ENCODE measurements at regions not wholly inside any gene's neighbourhood (a gene's known extent, or its start where the extent isn't known, plus 50 kb on each side); places are given as distances from the start of the nearest gene placed in this dataset.

GRCh38 chr9:73682789-73683188 is 531.1 kb downstream of the ANXA1 start:
- Mint-ChIP-seq H3K4me1 (no peaks in the 10 kb centered on the region), H3K4me3 (no peak overlapping the region), H3K36me3 (no peaks in the 10 kb centered on the region), H3K9me3 (no peaks in the 10 kb centered on the region), H3K27ac (no peak overlapping the region)
- DNase-seq (ENCODE audit: low spot score in 2 of 2) = no peak
- no peak for ATAC-seq

GRCh38 chr9:73683862-73684591 is 532.4 kb downstream of the ANXA1 start:
- ATAC-seq (no peak), DNase-seq (ENCODE audit: low spot score in 2 of 2) (no peak)
- Mint-ChIP-seq H3K4me3 (no peak overlapping the region), H3K4me1 (no peaks in the 10 kb centered on the region), H3K36me3 (no peaks in the 10 kb centered on the region), H3K27ac (no peak overlapping the region), H3K9me3 (no peaks in the 10 kb centered on the region)

- no peak overlapping the region for H3K4me3 Mint-ChIP-seq
- ATAC-seq (no peak), DNase-seq (ENCODE audit: low spot score in 2 of 2) (no peak)
- H3K4me1 Mint-ChIP-seq = no peaks in the 10 kb centered on the region
- no peaks in the 10 kb centered on the region for H3K9me3 Mint-ChIP-seq
- H3K36me3 Mint-ChIP-seq = no peaks in the 10 kb centered on the region
- H3K27ac Mint-ChIP-seq = no peak overlapping the region
Measured at GRCh38 chr9:73684601-73685000, 532.9 kb downstream of the ANXA1 start.

GRCh38 chr9:73685786-73686185 is 534.1 kb downstream of the ANXA1 start:
- Mint-ChIP-seq H3K36me3 (no peaks in the 10 kb centered on the region), H3K27ac (no peak overlapping the region), H3K9me3 (no peaks in the 10 kb centered on the region), H3K4me1 (no peaks in the 10 kb centered on the region), H3K4me3 (no peak overlapping the region)
- no peak for DNase-seq (ENCODE audit: low spot score in 2 of 2)
- no peak for ATAC-seq

GRCh38 chr9:73689051-73689870 is 537.6 kb downstream of the ANXA1 start:
- Mint-ChIP-seq H3K27ac (no peak overlapping the region), H3K4me3 (no peak overlapping the region), H3K4me1 (no peaks in the 10 kb centered on the region), H3K36me3 (no peaks in the 10 kb centered on the region), H3K9me3 (no peaks in the 10 kb centered on the region)
- ATAC-seq (no peak), DNase-seq (ENCODE audit: low spot score in 2 of 2) (no peak)

GRCh38 chr9:73701415-73702057 is 549.9 kb downstream of the ANXA1 start:
- Mint-ChIP-seq H3K4me1 (no peaks in the 10 kb centered on the region), H3K27ac (no peak overlapping the region)
- ATAC-seq = no peak

GRCh38 chr9:73714294-73714693 is 562.6 kb downstream of the ANXA1 start:
- ATAC-seq = no peak
- no peak overlapping the region for H3K27ac Mint-ChIP-seq
- peaks cover 5% of the 10 kb centered on the region for H3K9me3 Mint-ChIP-seq
- H3K4me3 Mint-ChIP-seq = no peak overlapping the region
- DNase-seq (ENCODE audit: low spot score in 2 of 2) = no peak
- no peaks in the 10 kb centered on the region for H3K4me1 Mint-ChIP-seq
- no peaks in the 10 kb centered on the region for H3K36me3 Mint-ChIP-seq

More at GRCh38 chr9:73701415-73702057, 549.9 kb downstream of the ANXA1 start:
- Mint-ChIP-seq H3K9me3 (no peaks in the 10 kb centered on the region), H3K4me3 (no peak overlapping the region), H3K36me3 (no peaks in the 10 kb centered on the region)
- DNase-seq (ENCODE audit: low spot score in 2 of 2) = no peak

- H3K27ac Mint-ChIP-seq = no peak overlapping the region
- DNase-seq (ENCODE audit: low spot score in 2 of 2) (no peak), ATAC-seq (no peak)
- no peak overlapping the region for H3K4me3 Mint-ChIP-seq
- H3K36me3 Mint-ChIP-seq = no peaks in the 10 kb centered on the region
- no peaks in the 10 kb centered on the region for H3K4me1 Mint-ChIP-seq
- peaks cover 5% of the 10 kb centered on the region for H3K9me3 Mint-ChIP-seq
Measured at GRCh38 chr9:73715591-73715990, 563.9 kb downstream of the ANXA1 start.

GRCh38 chr9:73719660-73720059 is 568.0 kb downstream of the ANXA1 start:
- Mint-ChIP-seq H3K36me3 (no peaks in the 10 kb centered on the region), H3K4me3 (no peak overlapping the region), H3K9me3 (no peaks in the 10 kb centered on the region), H3K27ac (no peak overlapping the region), H3K4me1 (no peaks in the 10 kb centered on the region)
- DNase-seq (ENCODE audit: low spot score in 2 of 2) (no peak), ATAC-seq (no peak)

GRCh38 chr9:73720601-73721000 is 568.9 kb downstream of the ANXA1 start:
- no peaks in the 10 kb centered on the region for H3K9me3 Mint-ChIP-seq
- H3K4me3 Mint-ChIP-seq = no peak overlapping the region
- no peak overlapping the region for H3K27ac Mint-ChIP-seq
- ATAC-seq (no peak), DNase-seq (ENCODE audit: low spot score in 2 of 2) (no peak)
- H3K4me1 Mint-ChIP-seq = no peaks in the 10 kb centered on the region
- H3K36me3 Mint-ChIP-seq = no peaks in the 10 kb centered on the region

GRCh38 chr9:73736270-73736669 is 584.6 kb downstream of the ANXA1 start:
- H3K9me3 Mint-ChIP-seq = peaks cover 9% of the 10 kb centered on the region
- no peaks in the 10 kb centered on the region for H3K36me3 Mint-ChIP-seq
- DNase-seq (ENCODE audit: low spot score in 2 of 2) (no peak), ATAC-seq (no peak)
- H3K4me3 Mint-ChIP-seq = no peak overlapping the region
- H3K27ac Mint-ChIP-seq = no peak overlapping the region
- no peaks in the 10 kb centered on the region for H3K4me1 Mint-ChIP-seq

GRCh38 chr9:73738741-73739530 is 587.3 kb downstream of the ANXA1 start:
- Mint-ChIP-seq H3K9me3 (peaks cover 2% of the 10 kb centered on the region), H3K36me3 (no peaks in the 10 kb centered on the region), H3K4me1 (no peaks in the 10 kb centered on the region), H3K27ac (no peak overlapping the region), H3K4me3 (no peak overlapping the region)
- DNase-seq (ENCODE audit: low spot score in 2 of 2) (no peak), ATAC-seq (no peak)

- Mint-ChIP-seq H3K4me3 (no peak overlapping the region), H3K36me3 (no peaks in the 10 kb centered on the region), H3K9me3 (peaks cover 2% of the 10 kb centered on the region), H3K27ac (no peak overlapping the region), H3K4me1 (no peaks in the 10 kb centered on the region)
- ATAC-seq (no peak), DNase-seq (ENCODE audit: low spot score in 2 of 2) (no peak)
Measured at GRCh38 chr9:73741316-73741715, 589.7 kb downstream of the ANXA1 start.

GRCh38 chr9:73742412-73742811 is 590.7 kb downstream of the ANXA1 start:
- H3K27ac Mint-ChIP-seq = no peak overlapping the region
- H3K36me3 Mint-ChIP-seq = no peaks in the 10 kb centered on the region
- no peak for DNase-seq (ENCODE audit: low spot score in 2 of 2)
- H3K4me1 Mint-ChIP-seq = no peaks in the 10 kb centered on the region
- no peak for ATAC-seq
- H3K9me3 Mint-ChIP-seq = peaks cover 2% of the 10 kb centered on the region
- no peak overlapping the region for H3K4me3 Mint-ChIP-seq

GRCh38 chr9:73743826-73744225 is 592.2 kb downstream of the ANXA1 start:
- no peak overlapping the region for H3K4me3 Mint-ChIP-seq
- H3K4me1 Mint-ChIP-seq = no peaks in the 10 kb centered on the region
- no peaks in the 10 kb centered on the region for H3K36me3 Mint-ChIP-seq
- H3K9me3 Mint-ChIP-seq = peaks cover 6% of the 10 kb centered on the region
- ATAC-seq = no peak
- no peak for DNase-seq (ENCODE audit: low spot score in 2 of 2)
- H3K27ac Mint-ChIP-seq = no peak overlapping the region

Measured in stimulated activated effector memory CD8-positive, alpha-beta T cell treated with anti-CD3 and anti-CD28 coated beads, Interleukin-12 subunit alpha, Interleukin-12 subunit beta, amount 100 ng/mL, for 72 hours (primary cell).